ENCODE measurements at regions not wholly inside any gene's neighbourhood (a gene's known extent, or its start where the extent isn't known, plus 50 kb on each side); places are given as distances from the start of the nearest gene placed in this dataset.

DNA sequence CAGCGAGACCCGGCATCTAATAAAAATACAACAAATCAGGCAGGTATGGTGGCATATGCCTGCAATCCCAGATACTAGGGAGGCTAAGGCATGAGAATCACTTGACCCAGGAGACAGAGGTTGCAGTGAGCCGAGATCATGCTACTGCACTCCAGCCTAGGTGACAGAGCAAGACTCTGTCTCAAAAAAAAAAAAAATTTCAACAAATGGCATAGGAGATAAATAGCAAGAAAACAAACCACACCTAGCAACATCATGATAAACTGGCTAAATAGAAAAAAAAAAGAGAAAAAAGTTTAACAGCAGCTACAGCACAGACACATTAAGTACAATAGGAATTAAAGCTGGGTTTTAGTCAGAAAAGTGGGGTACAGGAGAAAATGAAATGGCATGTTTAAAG is 1034.6 kb upstream of the LRRN3 start:
- Histone ChIP-seq H3K9me3 (replicated peaks; ENCODE audit: insufficient read depth, low read length) (no peaks in the 10 kb centered on the region), H3K27ac (ENCODE audit: low read length) (no peak overlapping the region), H3K4me2 (ENCODE audit: low read depth, low read length) (no peak overlapping the region), H2AFZ (ENCODE audit: low read length) (no peak overlapping the region), H3K9me2 (replicated peaks; ENCODE audit: insufficient read depth, low read length) (no peaks in the 10 kb centered on the region), H3F3A (ENCODE audit: insufficient read depth, low read length) (no peaks in the 10 kb centered on the region), H3K4me1 (ENCODE audit: low read length) (no peaks in the 10 kb centered on the region), H3K4me3 (ENCODE audit: low read length) (no peak overlapping the region), H3K79me2 (ENCODE audit: low read length) (no peaks in the 10 kb centered on the region), H3K9ac (ENCODE audit: low read length) (no peak overlapping the region), H4K20me1 (ENCODE audit: insufficient read depth, low read length) (no peaks in the 10 kb centered on the region), H3K36me3 (replicated peaks; ENCODE audit: insufficient read depth, low read length) (no peaks in the 10 kb centered on the region), H3K27me3 (replicated peaks; ENCODE audit: insufficient read depth, low read length) (no peaks in the 10 kb centered on the region)
- DNase-seq, result no peak
- TF ChIP-seq EZH2phosphoT487 (IDR thresholded peaks at IDR 0.05; ENCODE audit: low read length) (no peak), EZH2 (optimal IDR thresholded peaks at IDR 0.05; ENCODE audit: low read depth, low read length) (no peak)
- TF ChIP-seq, protein P1, sequence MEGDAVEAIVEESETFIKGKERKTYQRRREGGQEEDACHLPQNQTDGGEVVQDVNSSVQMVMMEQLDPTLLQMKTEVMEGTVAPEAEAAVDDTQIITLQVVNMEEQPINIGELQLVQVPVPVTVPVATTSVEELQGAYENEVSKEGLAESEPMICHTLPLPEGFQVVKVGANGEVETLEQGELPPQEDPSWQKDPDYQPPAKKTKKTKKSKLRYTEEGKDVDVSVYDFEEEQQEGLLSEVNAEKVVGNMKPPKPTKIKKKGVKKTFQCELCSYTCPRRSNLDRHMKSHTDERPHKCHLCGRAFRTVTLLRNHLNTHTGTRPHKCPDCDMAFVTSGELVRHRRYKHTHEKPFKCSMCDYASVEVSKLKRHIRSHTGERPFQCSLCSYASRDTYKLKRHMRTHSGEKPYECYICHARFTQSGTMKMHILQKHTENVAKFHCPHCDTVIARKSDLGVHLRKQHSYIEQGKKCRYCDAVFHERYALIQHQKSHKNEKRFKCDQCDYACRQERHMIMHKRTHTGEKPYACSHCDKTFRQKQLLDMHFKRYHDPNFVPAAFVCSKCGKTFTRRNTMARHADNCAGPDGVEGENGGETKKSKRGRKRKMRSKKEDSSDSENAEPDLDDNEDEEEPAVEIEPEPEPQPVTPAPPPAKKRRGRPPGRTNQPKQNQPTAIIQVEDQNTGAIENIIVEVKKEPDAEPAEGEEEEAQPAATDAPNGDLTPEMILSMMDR (IDR thresholded peaks at IDR 0.05; ENCODE audit: low read length), result no peak

GRCh38 chr7:110058401-110058800 is 1032.5 kb upstream of the LRRN3 start:
- TF ChIP-seq EZH2phosphoT487 (IDR thresholded peaks at IDR 0.05; ENCODE audit: low read length), result no peak
- TF ChIP-seq EZH2 (optimal IDR thresholded peaks at IDR 0.05; ENCODE audit: low read depth, low read length), result no peak
- TF ChIP-seq, protein P1 (IDR thresholded peaks at IDR 0.05; ENCODE audit: low read length), result no peak
- H3K27ac ChIP-seq (ENCODE audit: low read length), result no peak overlapping the region
- DNase-seq, result no peak
- no peaks in the 10 kb centered on the region for H4K20me1 ChIP-seq (ENCODE audit: insufficient read depth, low read length)
- H3F3A ChIP-seq (ENCODE audit: insufficient read depth, low read length), result no peaks in the 10 kb centered on the region
- no peaks in the 10 kb centered on the region for H3K36me3 ChIP-seq (replicated peaks; ENCODE audit: insufficient read depth, low read length)
- H3K9me3 ChIP-seq (replicated peaks; ENCODE audit: insufficient read depth, low read length), result no peaks in the 10 kb centered on the region
- no peaks in the 10 kb centered on the region for H3K4me1 ChIP-seq (ENCODE audit: low read length)
- no peak overlapping the region for H2AFZ ChIP-seq (ENCODE audit: low read length)
- no peak overlapping the region for H3K4me2 ChIP-seq (ENCODE audit: low read depth, low read length)
- H3K79me2 ChIP-seq (ENCODE audit: low read length), result no peaks in the 10 kb centered on the region
- H3K4me3 ChIP-seq (ENCODE audit: low read length), result no peak overlapping the region
- H3K27me3 ChIP-seq (replicated peaks; ENCODE audit: insufficient read depth, low read length), result no peaks in the 10 kb centered on the region
- no peak overlapping the region for H3K9ac ChIP-seq (ENCODE audit: low read length)
- no peaks in the 10 kb centered on the region for H3K9me2 ChIP-seq (replicated peaks; ENCODE audit: insufficient read depth, low read length)

DNA sequence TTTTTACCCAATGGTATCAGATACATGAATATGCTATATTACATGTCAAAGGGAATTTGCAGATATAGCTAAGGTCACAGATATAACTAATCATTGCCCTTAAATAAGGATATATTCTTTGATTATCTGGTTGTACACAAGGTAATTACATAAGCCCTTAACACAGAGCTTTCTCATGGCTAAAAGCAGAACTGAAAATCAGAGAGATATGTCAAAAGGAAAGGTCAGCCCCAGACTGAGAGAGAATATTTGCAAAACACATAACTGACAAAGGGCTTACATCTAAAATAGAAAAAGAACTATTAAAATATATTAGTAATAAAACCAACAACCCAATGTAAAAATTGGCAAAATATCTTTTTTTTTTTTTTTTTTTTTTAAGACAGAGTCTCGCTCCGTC is 1029.5 kb upstream of the LRRN3 start:
- Histone ChIP-seq H3K4me2 (ENCODE audit: low read depth, low read length) (no peak overlapping the region), H3K4me1 (ENCODE audit: low read length) (no peaks in the 10 kb centered on the region), H3K4me3 (ENCODE audit: low read length) (no peak overlapping the region), H2AFZ (ENCODE audit: low read length) (no peak overlapping the region), H3K36me3 (replicated peaks; ENCODE audit: insufficient read depth, low read length) (no peaks in the 10 kb centered on the region), H3F3A (ENCODE audit: insufficient read depth, low read length) (no peaks in the 10 kb centered on the region), H3K27me3 (replicated peaks; ENCODE audit: insufficient read depth, low read length) (no peaks in the 10 kb centered on the region), H3K9ac (ENCODE audit: low read length) (no peak overlapping the region), H3K79me2 (ENCODE audit: low read length) (no peaks in the 10 kb centered on the region), H3K27ac (ENCODE audit: low read length) (no peak overlapping the region), H4K20me1 (ENCODE audit: insufficient read depth, low read length) (no peaks in the 10 kb centered on the region), H3K9me3 (replicated peaks; ENCODE audit: insufficient read depth, low read length) (no peaks in the 10 kb centered on the region), H3K9me2 (replicated peaks; ENCODE audit: insufficient read depth, low read length) (no peaks in the 10 kb centered on the region)
- TF ChIP-seq EZH2 (optimal IDR thresholded peaks at IDR 0.05; ENCODE audit: low read depth, low read length) (no peak), EZH2phosphoT487 (IDR thresholded peaks at IDR 0.05; ENCODE audit: low read length) (no peak)
- TF ChIP-seq, protein P1 (IDR thresholded peaks at IDR 0.05; ENCODE audit: low read length), result no peak
- DNase-seq, result no peak

Measured in MM.1S (cell line).